Neural crest cell (in vitro differentiated cells): ENCODE measurements at regions not wholly inside any gene's neighbourhood (a gene's known extent, or its start where the extent isn't known, plus 50 kb on each side); places are given as distances from the start of the nearest gene placed in this dataset.

ENCODE experiments used
- DNase-seq: peaks from one replicate; pipeline ENCODE4 v3.0.0; 2021; ENCODE audit warnings: low read depth, mixed read lengths, low spot score
- H3K27ac Mint-ChIP-seq: one replicate; pipeline ENCODE4 v1.8.0; 2021; ENCODE audit warnings: mild to moderate bottlenecking, mixed read lengths; ENCODE audit not compliant: unreplicated experiment
- H3K27me3 Mint-ChIP-seq: 2 replicates; pipeline ENCODE4 v1.8.0; 2021; ENCODE audit warnings: low read depth, mild to moderate bottlenecking, mixed read lengths
- H3K36me3 Mint-ChIP-seq: 2 replicates; pipeline ENCODE4 v1.8.0; 2021; ENCODE audit warnings: low read depth, mild to moderate bottlenecking, mixed read lengths
- H3K4me1 Mint-ChIP-seq: 2 replicates; pipeline ENCODE4 v1.8.0; 2021; ENCODE audit warnings: mixed read lengths
- H3K4me3 Mint-ChIP-seq: one replicate; pipeline ENCODE4 v1.8.0; 2021; ENCODE audit warnings: mild to moderate bottlenecking, mixed read lengths
- H3K9me3 Mint-ChIP-seq: 2 replicates; pipeline ENCODE4 v1.8.0; 2021; ENCODE audit warnings: mixed read lengths
- CTCF ChIP-seq: fragments of 200-600 bp; sonication (generic); conservative IDR thresholded peaks from 2 replicates; pipeline ENCODE4 v1.5.0; 2021; ENCODE audit warnings: antibody characterized with exemption, mild to moderate bottlenecking

- H3K4me1 Mint-ChIP-seq = peaks cover 5% of the 10 kb centered on the region
- no peak for DNase-seq
- TF ChIP-seq CTCF = no peak
- no peaks in the 10 kb centered on the region for H3K9me3 Mint-ChIP-seq
- no peak overlapping the region for H3K27ac Mint-ChIP-seq
- H3K4me3 Mint-ChIP-seq = no peak overlapping the region
- peaks cover 9% of the 10 kb centered on the region for H3K36me3 Mint-ChIP-seq
- no peaks in the 10 kb centered on the region for H3K27me3 Mint-ChIP-seq
These were observed 106.8 kb downstream of the RTP5 start for GRCh38 chr2:241976296-241976695.

DNA sequence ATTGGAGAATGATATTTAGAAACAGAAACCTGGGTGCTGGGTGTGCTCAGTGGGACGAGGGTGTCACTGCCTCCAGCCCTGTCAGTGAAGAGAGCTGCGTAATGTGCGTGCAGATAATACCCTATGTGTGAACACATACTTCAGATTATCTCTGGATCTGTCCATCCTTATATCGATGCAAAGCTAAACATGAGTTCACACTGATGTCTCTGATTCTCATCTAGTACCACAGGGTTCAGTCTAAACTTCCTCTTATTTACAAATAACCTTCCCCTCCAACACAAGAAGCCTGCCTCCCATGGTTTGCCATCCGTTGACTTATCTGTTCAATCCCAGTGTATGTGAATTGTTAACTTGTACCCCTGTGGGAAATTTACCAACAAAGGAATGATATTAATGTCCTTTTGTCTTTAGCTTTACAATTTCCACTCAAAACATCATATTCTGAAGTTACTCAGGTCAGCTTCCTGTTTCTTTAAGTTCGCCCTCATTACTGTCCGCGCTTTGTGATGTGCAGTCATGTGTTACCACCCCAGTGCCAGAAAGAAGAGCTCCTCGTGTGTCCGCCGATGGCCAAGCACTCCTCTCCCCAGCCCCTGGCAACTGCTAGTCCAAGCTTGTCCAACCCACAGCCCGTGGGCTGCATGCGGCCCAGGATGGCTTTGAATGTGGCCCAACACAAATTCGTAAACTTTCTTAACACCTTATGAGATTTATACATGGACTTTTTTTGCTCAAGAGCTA is 108.2 kb downstream of the RTP5 start:
- Mint-ChIP-seq H3K27ac (no peak overlapping the region), H3K4me3 (no peak overlapping the region), H3K9me3 (no peaks in the 10 kb centered on the region), H3K36me3 (peaks cover 6% of the 10 kb centered on the region), H3K4me1 (peaks cover 5% of the 10 kb centered on the region), H3K27me3 (no peaks in the 10 kb centered on the region)
- DNase-seq = no peak
- TF ChIP-seq CTCF = no peak

DNA sequence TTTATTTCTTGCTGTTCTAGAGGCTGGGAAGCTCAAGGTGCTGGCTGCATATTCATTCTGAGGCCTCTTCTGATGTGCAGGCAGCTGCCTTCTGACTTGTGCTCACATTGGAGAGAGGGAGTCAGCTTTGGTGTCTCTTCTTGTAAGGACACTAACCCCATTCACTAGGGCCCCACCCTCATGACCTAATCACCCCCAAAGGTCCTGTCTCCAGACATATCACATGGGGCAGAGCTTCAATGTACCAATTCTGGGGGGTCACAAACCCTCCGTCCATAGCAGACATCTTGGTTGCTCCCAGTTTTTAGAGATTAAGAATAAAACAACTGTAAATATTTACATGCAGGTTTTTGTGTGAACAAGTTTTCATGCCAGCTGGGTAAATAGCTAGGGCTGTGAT is 109.1 kb downstream of the RTP5 start:
- H3K4me3 Mint-ChIP-seq = no peak overlapping the region
- H3K4me1 Mint-ChIP-seq = peaks cover 5% of the 10 kb centered on the region
- no peak overlapping the region for H3K27ac Mint-ChIP-seq
- H3K9me3 Mint-ChIP-seq = no peaks in the 10 kb centered on the region
- DNase-seq = no peak
- H3K36me3 Mint-ChIP-seq = no peaks in the 10 kb centered on the region
- no peaks in the 10 kb centered on the region for H3K27me3 Mint-ChIP-seq
- no peak for TF ChIP-seq CTCF

GRCh38 chr2:241980193-241980592 is 110.7 kb downstream of the RTP5 start:
- Mint-ChIP-seq H3K4me3 (no peak overlapping the region), H3K9me3 (no peaks in the 10 kb centered on the region), H3K4me1 (peaks cover 5% of the 10 kb centered on the region), H3K27ac (no peak overlapping the region), H3K36me3 (no peaks in the 10 kb centered on the region), H3K27me3 (no peaks in the 10 kb centered on the region)
- no peak for DNase-seq
- no peak for TF ChIP-seq CTCF

- Mint-ChIP-seq H3K4me3 (no peak overlapping the region), H3K27me3 (no peaks in the 10 kb centered on the region), H3K4me1 (peaks cover 5% of the 10 kb centered on the region), H3K27ac (no peak overlapping the region), H3K9me3 (no peaks in the 10 kb centered on the region), H3K36me3 (no peaks in the 10 kb centered on the region)
- no peak for DNase-seq
- no peak for TF ChIP-seq CTCF
These were observed 111.7 kb downstream of the RTP5 start for GRCh38 chr2:241981076-241981700.
